Kidney (tissue), 13 donors: ENCODE measurements at regions not wholly inside any gene's neighbourhood (a gene's known extent, or its start where the extent isn't known, plus 50 kb on each side); places are given as distances from the start of the nearest gene placed in this dataset.

ENCODE experiments used
- DNase-seq, 5 donors: peaks; one replicate each; pipeline ENCODE4 v3.0.0-alpha.2; 2013 to 2020
- FAIRE-seq: peaks from 2 replicates; lab custom pipeline; 2012; peaks lifted over from hg19 to GRCh38; lab: Jason Lieb, UNC
- H3K27ac ChIP-seq, 2 donors: one replicate each; pipeline ENCODE4 v1.7.0; 2013; ENCODE audit warnings: low read depth in 2 of 2, low read length in 2 of 2, inconsistent platforms in 1 of 2
- H3K27me3 ChIP-seq: one replicate; pipeline ENCODE4 v1.7.1; 2013; ENCODE audit warnings: low read length, inconsistent platforms; ENCODE audit not compliant: control insufficient read depth, insufficient read depth
- H3K36me3 ChIP-seq, 3 donors: one replicate each; pipeline versions ENCODE4 v1.7.0 to v1.7.1; 2013; ENCODE audit warnings: low read length in 3 of 3, control low read depth in 1 of 3, inconsistent platforms in 1 of 3; ENCODE audit not compliant: insufficient read depth in 3 of 3, control insufficient read depth in 2 of 3
- H3K4me1 ChIP-seq, 3 donors: one replicate each; pipeline versions ENCODE4 v1.7.0 to v1.7.1; 2013; ENCODE audit warnings: low read length in 3 of 3, inconsistent platforms in 1 of 3, low read depth in 1 of 3; ENCODE audit not compliant: control insufficient read depth in 2 of 3, insufficient read depth in 2 of 3
- H3K4me3 ChIP-seq, 3 donors: one replicate each; pipeline versions ENCODE4 v1.7.0 to v1.8.1; 2013; ENCODE audit warnings: low read length in 3 of 3, control low read depth in 1 of 3, inconsistent platforms in 1 of 3
- H3K9ac ChIP-seq, 3 donors: one replicate each; pipeline versions ENCODE4 v1.7.0 to v1.7.1; 2013; ENCODE audit warnings: low read length in 3 of 3, control low read depth in 1 of 3, inconsistent platforms in 1 of 3
- H3K9me3 ChIP-seq, 3 donors: one replicate each; pipeline versions ENCODE4 v1.7.0 to v1.7.1; 2013; ENCODE audit warnings: low read length in 3 of 3, control low read depth in 1 of 3, inconsistent platforms in 1 of 3; ENCODE audit not compliant: control insufficient read depth in 2 of 3, insufficient read depth in 1 of 3
- intact Hi-C: fragments of 100-400 bp; cut with DNase I; formaldehyde crosslinking; loops from one replicate; pipeline ENCODE4 v1.11.1; 2022
- TF ChIP-seq, protein P1 (sequence below): IDR thresholded peaks from 3 replicates; pipeline ENCODE4 v1.5.1; 2012; ENCODE audit warnings: mild to moderate bottlenecking, moderate library complexity, borderline replicate concordance; ENCODE audit not compliant: insufficient read depth; ENCODE audit errors: extremely low read depth
- donor health status: control.
- donor health status: control.
- donor health status: control.
- donor health status: control.
- donor health status: control.
- donor health status: DM: yes; HTN: yes; CAD: no.
- donor health status: Normal renal cell carcinoma (clear cell type).

DNA sequence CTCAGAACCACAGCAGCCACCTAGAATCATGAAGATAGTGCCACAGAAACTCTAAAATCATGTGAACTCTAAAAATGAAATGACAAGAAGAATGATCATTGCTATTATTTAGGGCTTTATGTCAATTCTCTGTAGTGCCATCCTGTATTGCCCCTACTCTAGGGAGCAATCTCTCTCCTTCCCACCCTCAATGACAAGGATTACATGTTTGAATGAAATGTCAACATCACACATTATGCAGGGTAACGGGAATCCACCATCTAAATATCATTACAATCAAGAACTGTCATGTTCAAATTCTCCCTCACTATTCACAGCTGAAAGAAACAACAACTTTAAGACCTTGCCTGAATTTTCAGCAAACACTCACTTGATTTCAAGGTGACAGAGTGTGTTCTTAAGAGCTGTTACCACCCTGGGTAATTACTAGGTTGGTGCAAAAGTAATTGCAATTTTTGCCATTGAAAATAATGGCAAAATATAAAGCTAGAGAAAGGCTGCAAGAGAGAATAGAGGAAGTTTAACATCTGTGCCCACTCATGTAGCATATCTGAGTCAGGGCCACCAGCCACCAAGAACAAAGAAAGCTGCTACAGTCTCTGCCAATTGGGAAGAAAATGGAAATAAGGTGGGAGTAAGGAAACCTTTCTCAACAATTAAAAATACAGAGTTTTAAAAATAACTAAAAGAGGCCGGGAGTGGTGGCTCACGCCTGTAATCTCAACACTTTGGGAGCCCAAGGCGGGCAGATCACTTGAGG lies 112.8 kb upstream of the PSMD7 start:
- no peaks in the 10 kb centered on the region for H3K36me3 ChIP-seq
- H3K4me3 ChIP-seq: no peak overlapping the region
- H3K9ac ChIP-seq: no peak overlapping the region
- H3K27ac ChIP-seq: no peak overlapping the region
- DNase-seq (no peak), FAIRE-seq (no peak)
- TF ChIP-seq, protein P1, sequence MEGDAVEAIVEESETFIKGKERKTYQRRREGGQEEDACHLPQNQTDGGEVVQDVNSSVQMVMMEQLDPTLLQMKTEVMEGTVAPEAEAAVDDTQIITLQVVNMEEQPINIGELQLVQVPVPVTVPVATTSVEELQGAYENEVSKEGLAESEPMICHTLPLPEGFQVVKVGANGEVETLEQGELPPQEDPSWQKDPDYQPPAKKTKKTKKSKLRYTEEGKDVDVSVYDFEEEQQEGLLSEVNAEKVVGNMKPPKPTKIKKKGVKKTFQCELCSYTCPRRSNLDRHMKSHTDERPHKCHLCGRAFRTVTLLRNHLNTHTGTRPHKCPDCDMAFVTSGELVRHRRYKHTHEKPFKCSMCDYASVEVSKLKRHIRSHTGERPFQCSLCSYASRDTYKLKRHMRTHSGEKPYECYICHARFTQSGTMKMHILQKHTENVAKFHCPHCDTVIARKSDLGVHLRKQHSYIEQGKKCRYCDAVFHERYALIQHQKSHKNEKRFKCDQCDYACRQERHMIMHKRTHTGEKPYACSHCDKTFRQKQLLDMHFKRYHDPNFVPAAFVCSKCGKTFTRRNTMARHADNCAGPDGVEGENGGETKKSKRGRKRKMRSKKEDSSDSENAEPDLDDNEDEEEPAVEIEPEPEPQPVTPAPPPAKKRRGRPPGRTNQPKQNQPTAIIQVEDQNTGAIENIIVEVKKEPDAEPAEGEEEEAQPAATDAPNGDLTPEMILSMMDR: no peak
- H3K9me3 ChIP-seq: peaks cover 0 to 3% (median 3%) of the 10 kb centered on the region in 3 donors
- intact Hi-C loops: no loop called here
- H3K4me1 ChIP-seq: no peaks in the 10 kb centered on the region
- H3K27me3 ChIP-seq: no peaks in the 10 kb centered on the region

DNA sequence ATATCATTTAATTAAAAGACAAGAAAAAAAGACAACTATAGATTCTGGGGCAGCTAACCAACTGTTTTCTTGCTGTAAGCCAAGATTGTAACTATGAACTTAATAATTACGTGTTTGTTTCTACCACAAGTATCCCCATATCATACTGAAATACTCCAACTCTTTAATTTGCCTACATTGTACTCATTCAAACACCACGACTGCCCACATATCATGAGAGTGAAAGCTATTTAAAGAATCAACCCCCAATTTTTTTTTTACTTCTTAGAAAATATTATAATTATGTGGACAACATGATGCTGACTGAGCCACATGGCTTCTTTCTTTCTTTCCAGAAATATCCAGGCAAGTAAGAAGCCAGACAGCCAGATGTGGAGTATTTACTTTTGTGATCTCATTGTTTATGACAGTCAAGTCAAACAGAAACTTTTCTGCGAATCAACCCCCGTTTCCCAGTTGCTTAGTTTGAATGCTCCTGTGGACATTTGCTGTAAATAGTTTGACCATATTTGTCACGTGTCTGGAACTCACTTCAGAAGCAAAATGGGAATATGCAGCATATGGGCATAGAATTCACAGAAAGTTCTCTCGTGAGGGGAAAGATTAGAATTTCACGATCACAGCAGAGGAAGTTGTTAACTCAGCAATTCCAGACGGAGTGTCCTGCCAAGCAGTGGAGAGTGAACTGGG lies 126.8 kb upstream of the PSMD7 start:
- DNase-seq (peak in 2 of 5 donors; percentile 36 to 75), FAIRE-seq (no peak)
- H3K4me1 ChIP-seq: no peaks in the 10 kb centered on the region
- H3K9ac ChIP-seq: no peak overlapping the region
- no peaks in the 10 kb centered on the region for H3K27me3 ChIP-seq
- intact Hi-C loops: no loop called here
- TF ChIP-seq, protein P1: no peak
- no peaks in the 10 kb centered on the region for H3K9me3 ChIP-seq
- no peak overlapping the region for H3K27ac ChIP-seq
- H3K36me3 ChIP-seq: no peaks in the 10 kb centered on the region
- peak overlapping the region in 2 of 3 donors; percentile 12 to 40 for H3K4me3 ChIP-seq

DNA sequence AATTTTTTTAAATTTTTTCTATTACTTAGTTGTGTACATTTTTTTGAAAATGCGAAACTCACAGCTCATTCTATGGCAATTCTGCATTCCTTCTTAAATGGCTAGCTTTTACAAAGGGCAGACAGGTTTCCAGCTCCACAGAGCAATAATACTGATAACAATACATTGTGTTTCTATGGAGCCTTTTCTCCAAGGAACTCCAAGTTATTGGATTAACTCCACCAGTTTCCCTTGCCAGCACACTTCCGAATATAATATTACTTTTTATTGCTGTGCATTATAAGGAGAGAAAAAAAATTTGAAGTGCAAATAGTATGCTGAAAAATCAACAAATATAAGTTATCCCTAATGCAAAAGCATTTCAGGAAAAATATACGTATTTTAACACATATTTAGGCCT lies 127.5 kb upstream of the PSMD7 start:
- FAIRE-seq (no peak), DNase-seq (no peak)
- no peak overlapping the region for H3K9ac ChIP-seq
- no peak overlapping the region for H3K27ac ChIP-seq
- H3K4me3 ChIP-seq: no peak overlapping the region
- peaks cover 0 to 2% (median 0%) of the 10 kb centered on the region in 3 donors for H3K9me3 ChIP-seq
- intact Hi-C loops: no loop called here
- no peaks in the 10 kb centered on the region for H3K36me3 ChIP-seq
- H3K27me3 ChIP-seq: no peaks in the 10 kb centered on the region
- TF ChIP-seq, protein P1: no peak
- no peaks in the 10 kb centered on the region for H3K4me1 ChIP-seq
